WERI-Rb-1 (cell line): ENCODE measurements at regions not wholly inside any gene's neighbourhood (a gene's known extent, or its start where the extent isn't known, plus 50 kb on each side); places are given as distances from the start of the nearest gene placed in this dataset.

Experiments used
- DNase-seq: peaks from one replicate; pipeline ENCODE4 v3.0.0-alpha.2; 2020
- H3K27ac ChIP-seq: fragments of 250-450 bp; sonication (Bioruptor Pico); 2 replicates; pipeline ENCODE4 v1.5.1; 2020; ENCODE audit warnings: mild to moderate bottlenecking, moderate library complexity
- H3K27me3 ChIP-seq: fragments of 250-450 bp; sonication (Bioruptor Pico); 2 replicates; pipeline ENCODE4 v1.5.1; 2021; ENCODE audit warnings: mild to moderate bottlenecking, low read depth, moderate library complexity; ENCODE audit not compliant: insufficient read depth, severe bottlenecking
- H3K36me3 ChIP-seq: fragments of 250-450 bp; sonication (Bioruptor Pico); 2 replicates; pipeline ENCODE4 v1.5.1; 2020; ENCODE audit warnings: mild to moderate bottlenecking, moderate library complexity
- H3K4me3 ChIP-seq: 2 replicates; pipeline ENCODE4 v1.5.1; 2011; ENCODE audit warnings: low read depth, mild to moderate bottlenecking, control low read depth, low read length
- H3K9me3 ChIP-seq: fragments of 250-450 bp; sonication (Bioruptor Pico); 2 replicates; pipeline ENCODE4 v1.5.1; 2021; ENCODE audit warnings: mild to moderate bottlenecking, moderate library complexity; ENCODE audit not compliant: severe bottlenecking
- TF ChIP-seq, protein P1 (sequence below): IDR thresholded peaks from 2 replicates; pipeline ENCODE4 v1.5.1; 2011; ENCODE audit warnings: low read depth, mild to moderate bottlenecking, control low read depth, inconsistent platforms, low read length

DNA sequence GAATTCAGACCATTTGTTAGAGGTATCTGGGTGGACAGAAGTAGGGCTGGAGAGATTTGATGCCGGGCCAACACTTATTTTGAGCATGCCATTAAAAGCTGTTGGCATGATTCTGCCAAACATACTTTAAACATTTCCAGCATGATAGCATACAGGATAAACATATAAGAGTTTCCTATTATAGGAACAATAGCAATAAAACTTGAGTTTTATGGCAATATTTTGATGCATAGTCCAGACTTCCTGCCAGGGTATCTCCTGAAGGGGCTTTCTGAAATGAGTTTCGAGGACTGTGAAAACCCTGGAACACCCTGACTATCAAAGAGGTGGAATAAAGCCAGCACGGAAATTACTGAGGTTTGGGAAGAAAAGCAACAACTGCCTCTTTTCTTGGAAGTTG is 1398.0 kb upstream of the NXPH2 start:
- TF ChIP-seq, protein P1, sequence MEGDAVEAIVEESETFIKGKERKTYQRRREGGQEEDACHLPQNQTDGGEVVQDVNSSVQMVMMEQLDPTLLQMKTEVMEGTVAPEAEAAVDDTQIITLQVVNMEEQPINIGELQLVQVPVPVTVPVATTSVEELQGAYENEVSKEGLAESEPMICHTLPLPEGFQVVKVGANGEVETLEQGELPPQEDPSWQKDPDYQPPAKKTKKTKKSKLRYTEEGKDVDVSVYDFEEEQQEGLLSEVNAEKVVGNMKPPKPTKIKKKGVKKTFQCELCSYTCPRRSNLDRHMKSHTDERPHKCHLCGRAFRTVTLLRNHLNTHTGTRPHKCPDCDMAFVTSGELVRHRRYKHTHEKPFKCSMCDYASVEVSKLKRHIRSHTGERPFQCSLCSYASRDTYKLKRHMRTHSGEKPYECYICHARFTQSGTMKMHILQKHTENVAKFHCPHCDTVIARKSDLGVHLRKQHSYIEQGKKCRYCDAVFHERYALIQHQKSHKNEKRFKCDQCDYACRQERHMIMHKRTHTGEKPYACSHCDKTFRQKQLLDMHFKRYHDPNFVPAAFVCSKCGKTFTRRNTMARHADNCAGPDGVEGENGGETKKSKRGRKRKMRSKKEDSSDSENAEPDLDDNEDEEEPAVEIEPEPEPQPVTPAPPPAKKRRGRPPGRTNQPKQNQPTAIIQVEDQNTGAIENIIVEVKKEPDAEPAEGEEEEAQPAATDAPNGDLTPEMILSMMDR, result no peak
- Histone ChIP-seq H3K9me3 (no peaks in the 10 kb centered on the region), H3K36me3 (no peaks in the 10 kb centered on the region), H3K27ac (no peak overlapping the region), H3K4me3 (no peak overlapping the region), H3K27me3 (no peaks in the 10 kb centered on the region)
- no peak for DNase-seq

DNA sequence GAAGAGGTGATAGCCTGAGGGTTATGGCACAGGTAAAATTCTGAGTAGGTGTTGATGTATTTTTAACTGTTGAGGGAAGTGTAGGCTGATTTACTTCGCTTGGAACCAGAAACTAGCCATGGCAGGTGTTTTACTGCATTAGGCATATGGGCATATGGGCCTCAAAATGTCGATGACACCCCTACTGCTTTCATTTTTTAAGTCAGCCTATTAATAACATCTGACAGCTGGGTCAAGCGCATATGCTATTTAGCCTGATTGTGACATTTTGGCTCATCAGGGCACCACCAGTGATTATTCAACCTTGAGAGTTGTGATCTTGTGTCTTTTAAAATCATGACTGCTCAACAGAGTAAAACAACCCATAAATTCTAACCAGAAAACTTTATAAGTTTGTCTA is 1396.9 kb upstream of the NXPH2 start:
- no peaks in the 10 kb centered on the region for H3K27me3 ChIP-seq
- H3K27ac ChIP-seq, result no peak overlapping the region
- no peak overlapping the region for H3K4me3 ChIP-seq
- no peaks in the 10 kb centered on the region for H3K36me3 ChIP-seq
- TF ChIP-seq, protein P1, result no peak
- no peak for DNase-seq
- no peaks in the 10 kb centered on the region for H3K9me3 ChIP-seq

DNA sequence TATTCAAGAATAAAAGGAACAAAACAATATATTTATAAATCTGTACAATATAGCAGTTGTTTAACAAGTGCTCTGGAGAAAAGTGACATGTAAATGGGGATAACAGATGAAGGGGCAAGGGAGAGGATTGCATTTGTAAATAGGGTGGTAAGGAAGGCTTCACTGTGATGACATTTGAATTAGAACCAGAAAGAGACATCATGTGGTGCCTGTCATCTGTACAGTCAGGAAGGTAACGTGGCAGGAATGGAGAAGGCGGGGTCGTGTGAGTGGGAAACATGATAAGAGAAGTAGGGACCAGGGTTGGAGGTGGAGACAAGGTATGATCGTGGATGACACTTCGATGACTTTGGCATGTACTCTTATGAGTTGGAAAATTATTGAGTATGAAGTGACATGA is 1393.6 kb upstream of the NXPH2 start:
- Histone ChIP-seq H3K27me3 (no peaks in the 10 kb centered on the region), H3K4me3 (no peak overlapping the region), H3K27ac (no peak overlapping the region), H3K9me3 (no peaks in the 10 kb centered on the region), H3K36me3 (no peaks in the 10 kb centered on the region)
- TF ChIP-seq, protein P1, result no peak
- DNase-seq, result no peak

DNA sequence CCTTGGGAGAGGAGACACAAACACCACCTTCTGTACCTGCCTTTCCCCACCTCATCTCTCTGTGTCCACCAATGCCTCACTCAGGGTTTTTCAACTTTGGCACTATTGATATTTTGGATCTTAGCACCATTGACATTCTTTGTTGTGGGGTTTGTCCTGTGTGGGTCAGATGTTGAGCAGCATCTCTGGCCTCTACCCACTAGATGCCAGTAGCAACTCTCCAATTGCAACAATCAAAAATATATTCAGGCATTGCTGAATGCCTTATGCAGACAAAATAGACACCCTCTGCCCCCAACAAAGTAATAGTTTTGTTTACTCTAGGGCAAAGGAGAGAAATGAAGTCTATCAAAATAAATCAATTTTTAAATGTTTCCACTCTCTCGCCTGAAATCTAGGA is 1384.3 kb upstream of the NXPH2 start:
- TF ChIP-seq, protein P1, result no peak

DNA sequence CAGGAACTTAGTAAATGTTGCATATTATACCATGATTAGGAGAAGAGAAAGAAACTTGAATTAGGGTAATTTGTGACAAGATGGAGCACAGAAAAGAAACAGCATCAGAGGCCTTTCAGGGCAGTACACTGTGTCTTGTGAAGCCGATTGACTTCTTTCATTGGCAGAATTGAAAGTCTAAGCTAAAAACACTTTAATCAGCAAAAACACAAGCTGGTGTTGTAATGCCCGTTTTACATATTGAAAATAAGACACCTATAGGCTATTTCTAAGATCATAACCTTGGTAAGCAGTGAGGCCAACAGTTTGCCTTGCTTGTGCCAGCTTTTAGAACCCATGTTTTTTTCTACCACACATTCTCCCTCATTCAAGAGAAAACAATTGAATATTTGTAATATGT is 1378.1 kb upstream of the NXPH2 start:
- Histone ChIP-seq H3K4me3 (no peak overlapping the region), H3K27me3 (no peaks in the 10 kb centered on the region), H3K27ac (no peak overlapping the region), H3K9me3 (peaks cover 2% of the 10 kb centered on the region), H3K36me3 (no peaks in the 10 kb centered on the region)
- TF ChIP-seq, protein P1, result no peak
- no peak for DNase-seq

More for the DNA sequence above, 1384.3 kb upstream of the NXPH2 start:
- DNase-seq, result no peak
- H3K9me3 ChIP-seq, result peaks cover 2% of the 10 kb centered on the region
- H3K4me3 ChIP-seq, result no peak overlapping the region
- no peaks in the 10 kb centered on the region for H3K36me3 ChIP-seq
- H3K27me3 ChIP-seq, result no peaks in the 10 kb centered on the region
- no peak overlapping the region for H3K27ac ChIP-seq

DNA sequence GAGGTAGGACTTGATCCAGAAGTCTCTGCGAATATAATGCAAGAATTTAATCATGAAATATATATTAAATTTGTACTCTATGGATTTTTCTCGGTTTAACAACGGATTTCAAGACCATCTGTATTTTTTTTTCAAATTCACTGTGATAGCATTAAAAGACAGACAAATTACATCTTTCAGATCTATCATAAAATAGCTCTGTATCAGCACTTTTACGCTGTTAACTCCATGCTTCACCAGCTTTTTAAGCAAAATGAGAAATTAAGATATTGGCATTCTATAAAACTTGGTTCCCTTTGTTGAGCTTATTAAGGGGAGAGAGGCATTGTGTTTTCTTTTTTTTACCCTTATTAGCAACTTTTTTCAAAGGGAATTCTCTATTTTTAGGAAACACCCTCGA is 1377.6 kb upstream of the NXPH2 start:
- Histone ChIP-seq H3K27me3 (no peaks in the 10 kb centered on the region), H3K36me3 (no peaks in the 10 kb centered on the region), H3K9me3 (peaks cover 2% of the 10 kb centered on the region), H3K27ac (no peak overlapping the region), H3K4me3 (no peak overlapping the region)
- TF ChIP-seq, protein P1, result no peak
- DNase-seq, result no peak
